IPS DF 19.7 (cell line): ENCODE measurements at regions not wholly inside any gene's neighbourhood (a gene's known extent, or its start where the extent isn't known, plus 50 kb on each side); places are given as distances from the start of the nearest gene placed in this dataset.

Experiments
- DNase-seq: peaks from one replicate; pipeline ENCODE4 v3.0.0-alpha.2; 2013; ENCODE audit warnings: low read depth, low spot score

DNA sequence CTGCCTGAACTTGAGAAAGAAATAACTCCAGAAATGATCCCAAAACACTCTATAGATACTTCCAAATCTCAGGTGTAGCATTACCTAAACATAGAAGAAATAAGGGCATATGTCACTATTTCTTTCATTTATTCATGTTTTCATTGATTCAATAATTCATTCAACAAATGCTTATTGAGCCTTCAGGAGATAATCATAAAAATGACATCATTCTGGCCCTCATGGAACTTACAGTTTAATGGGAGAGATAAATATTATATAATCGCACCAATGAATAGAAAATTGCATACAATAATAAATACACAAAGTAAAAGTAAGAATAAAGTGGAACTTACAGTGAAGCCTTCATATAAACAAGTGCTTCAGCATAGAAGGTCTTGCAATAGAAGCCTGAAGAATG lies 58.1 kb upstream of the NR2F2 start:
- no peak for DNase-seq

DNA sequence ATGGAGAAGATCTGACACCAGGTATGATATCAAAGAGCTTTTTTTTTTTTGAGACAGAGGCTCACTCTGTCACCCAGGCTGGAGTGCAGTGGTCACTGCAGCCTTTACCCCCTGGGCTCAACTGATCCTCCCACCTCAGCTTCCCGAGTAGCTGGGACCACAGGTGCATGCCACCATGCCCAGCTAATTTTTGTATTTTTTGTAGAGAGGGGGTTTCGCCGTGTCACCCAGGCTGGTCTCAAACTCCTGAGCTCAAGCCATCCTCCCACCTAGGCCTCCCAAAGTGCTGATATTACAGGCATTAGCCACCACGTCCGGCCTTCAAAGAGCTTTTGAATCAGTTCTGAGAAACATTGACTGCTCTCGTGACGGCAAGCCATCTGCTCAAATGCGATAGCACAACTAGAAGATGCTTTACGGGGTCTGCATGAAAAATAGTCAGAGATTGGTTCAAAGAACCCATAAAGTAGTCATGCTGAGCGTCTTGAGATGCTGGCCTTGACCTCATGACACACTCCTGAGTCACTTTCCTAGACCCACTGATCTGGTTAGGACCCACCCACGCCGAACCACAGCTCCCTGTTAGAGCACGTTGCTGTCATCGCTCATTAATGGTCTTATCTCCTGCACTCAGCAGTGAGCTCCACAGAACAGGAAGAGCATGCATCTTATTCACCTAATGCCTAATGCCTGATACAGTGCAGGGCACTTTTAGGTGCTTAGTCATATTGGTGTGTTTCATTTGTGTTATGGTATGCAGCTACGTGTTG lies 57.0 kb upstream of the NR2F2 start:
- DNase-seq: no peak

DNA sequence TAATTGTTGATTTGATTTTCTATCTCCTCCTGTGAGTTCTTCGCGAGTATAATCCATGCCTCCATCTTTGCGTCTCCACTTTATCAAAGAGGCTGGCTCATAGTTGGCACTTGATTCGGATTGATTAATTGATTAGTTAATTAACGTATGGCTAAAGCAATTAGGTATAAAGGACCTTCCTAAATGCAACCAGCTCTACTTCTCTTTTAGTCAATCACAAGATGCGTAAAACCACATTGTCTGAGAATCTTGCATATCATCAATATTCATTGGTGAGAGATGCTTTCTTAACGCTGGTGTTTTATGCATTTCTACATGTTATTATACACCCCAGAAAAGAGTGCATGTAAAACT lies 56.4 kb upstream of the NR2F2 start:
- no peak for DNase-seq

DNA sequence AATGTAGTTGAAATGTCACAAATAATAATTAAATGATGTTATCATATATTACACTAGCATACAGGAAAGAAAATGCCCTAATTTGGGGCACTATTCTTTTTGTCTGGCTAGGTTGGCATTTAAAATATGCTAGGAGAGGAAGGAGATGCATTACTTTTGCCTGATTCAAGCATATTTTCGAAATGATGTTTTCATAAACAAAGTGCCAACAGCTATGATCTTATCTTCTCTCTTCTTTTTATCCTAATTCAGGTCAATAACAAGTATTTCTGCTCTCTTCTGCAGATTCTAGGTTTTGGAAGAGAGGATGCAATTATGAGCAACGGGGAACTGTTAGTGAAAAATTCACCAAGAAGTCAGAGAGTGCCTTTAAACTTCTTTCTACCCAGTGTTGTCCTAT lies 55.8 kb upstream of the NR2F2 start:
- no peak for DNase-seq

DNA sequence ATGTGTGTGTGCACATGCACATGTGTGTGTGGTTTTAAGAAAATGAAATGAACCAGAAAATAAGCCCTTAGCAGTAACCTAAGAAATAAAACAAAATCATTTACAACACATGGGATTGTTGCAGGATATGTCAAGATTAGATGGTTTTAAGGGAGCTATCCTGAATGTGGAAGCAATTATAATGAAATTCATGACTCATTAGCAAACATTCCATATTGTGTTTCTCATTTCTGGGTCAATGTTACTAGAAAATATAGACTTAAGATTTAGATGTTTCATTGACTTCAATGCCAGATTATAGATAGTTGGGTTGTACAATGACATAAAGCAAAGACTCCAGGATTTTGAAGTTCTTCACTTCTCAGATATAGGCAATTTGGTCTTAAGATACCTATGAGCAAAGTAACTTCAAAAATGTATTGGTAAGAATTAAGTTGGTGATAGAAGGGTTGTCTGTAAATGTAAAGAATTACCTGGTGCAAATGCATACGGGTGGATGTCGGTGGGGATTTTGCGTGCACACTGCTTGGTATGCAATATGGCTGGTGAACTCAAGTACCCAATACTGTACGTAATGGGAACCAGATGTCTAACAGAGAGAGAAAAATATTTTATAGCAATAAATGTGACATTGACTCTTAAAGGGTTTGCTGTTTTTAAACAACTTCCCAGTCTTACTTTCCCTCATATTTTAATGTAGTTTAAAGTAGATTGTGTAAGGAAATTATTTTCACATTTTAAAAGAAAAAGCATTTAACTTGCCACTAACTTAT lies 53.9 kb upstream of the NR2F2 start:
- no peak for DNase-seq
